B cell (primary cell): ENCODE measurements at regions not wholly inside any gene's neighbourhood (a gene's known extent, or its start where the extent isn't known, plus 50 kb on each side); places are given as distances from the start of the nearest gene placed in this dataset.

Experiments used
- ATAC-seq: fragments of 200-7000 bp; cut with Tn5 transposase; one replicate; pipeline ENCODE4 v1.10.0; 2021; ENCODE audit warnings: low read depth, mild to moderate bottlenecking, moderate number of reproducible peaks, moderate library complexity
- CTCF ChIA-PET: fragments of 350-600 bp; sonication (Branson Sonifier 250); formaldehyde crosslinking; loops from one replicate; lab custom pipeline; 2021; ENCODE audit warnings: antibody characterized with exemption, inconsistent platforms; lab: Charles Lee
- POLR2A ChIA-PET: fragments of 350-600 bp; sonication (Branson Sonifier 250); formaldehyde crosslinking; loops from one replicate; lab custom pipeline; 2021; ENCODE audit warnings: antibody characterized with exemption; lab: Charles Lee
- DNase-seq: peaks from one replicate; pipeline ENCODE4 v3.0.0; 2013
- H2AFZ ChIP-seq: 2 replicates; pipeline ENCODE4 v1.6.1; 2012; ENCODE audit warnings: mild to moderate bottlenecking, low read depth, low read length; ENCODE audit not compliant: insufficient read depth, poor library complexity, severe bottlenecking
- H3K27ac ChIP-seq, 2 donors: 1 replicate in 1 of 2; 2 replicates in 1 of 2; pipeline ENCODE4 v1.5.1; 2012 to 2013; ENCODE audit warnings: low read length in 2 of 2, mild to moderate bottlenecking in 2 of 2, moderate library complexity in 1 of 2
- H3K27me3 ChIP-seq, 4 experiments: fragments of 200-600 bp in 1 of 4; sonication (generic) in 1 of 4; replicated peaks in 1 of 4; 1 replicate in 2 of 4; 2 replicates in 2 of 4; pipeline versions ENCODE4 v1.6.1 to v1.7.0; 2013 to 2016; ENCODE audit warnings: low read length in 3 of 4, mild to moderate bottlenecking in 2 of 4, mixed read lengths in 1 of 4, moderate library complexity in 1 of 4; ENCODE audit not compliant: insufficient read depth in 4 of 4, control insufficient read depth in 3 of 4; ENCODE audit errors: control extremely low read depth in 1 of 4
- H3K36me3 ChIP-seq, 2 experiments: replicated peaks in 1 of 2; 1 replicate in 1 of 2; 2 replicates in 1 of 2; pipeline versions ENCODE4 v1.6.1 to v1.7.1; 2013; ENCODE audit warnings: low read length in 1 of 2; ENCODE audit not compliant: insufficient read depth in 2 of 2, control insufficient read depth in 1 of 2; ENCODE audit errors: control extremely low read depth in 1 of 2, extremely low read depth in 1 of 2
- H3K4me1 ChIP-seq, 2 donors: fragments of 200-600 bp in 1 of 2; sonication (generic) in 1 of 2; 1 replicate in 1 of 2; 2 replicates in 1 of 2; pipeline versions ENCODE4 v1.5.1 to v1.6.1; 2013 to 2017; ENCODE audit warnings: low read length in 2 of 2; ENCODE audit not compliant: control insufficient read depth in 2 of 2, insufficient read depth in 2 of 2
- H3K4me2 ChIP-seq: replicated peaks from 2 replicates; pipeline ENCODE3; 2012; ENCODE audit warnings: mild to moderate bottlenecking, low read depth, low read length; ENCODE audit not compliant: poor library complexity, severe bottlenecking
- H3K4me3 ChIP-seq, 5 experiments: fragments of 200-600 bp in 1 of 5; sonication (generic) in 1 of 5; 1 replicate in 3 of 5; 2 replicates in 2 of 5; pipeline versions ENCODE4 v1.5.1 to v1.7.0; 2011 to 2016; ENCODE audit warnings: low read length in 4 of 5, mild to moderate bottlenecking in 4 of 5, low read depth in 2 of 5, control low read depth in 1 of 5, moderate library complexity in 1 of 5; ENCODE audit not compliant: insufficient read depth in 1 of 5; ENCODE audit errors: control extremely low read depth in 1 of 5, extremely low read depth in 1 of 5
- H3K79me2 ChIP-seq: fragments of 200-600 bp; sonication (generic); one replicate; pipeline ENCODE4 v1.6.0; 2016; ENCODE audit warnings: low read length; ENCODE audit not compliant: control insufficient read depth, insufficient read depth
- H3K9ac ChIP-seq: fragments of 200-600 bp; sonication (generic); 2 replicates; pipeline ENCODE4 v1.6.1; 2017; ENCODE audit warnings: mild to moderate bottlenecking, low read length, moderate library complexity
- H3K9me3 ChIP-seq, 3 donors: one replicate each; pipeline versions ENCODE4 v1.6.1 to v1.7.1; 2013; ENCODE audit warnings: low read length in 2 of 3; ENCODE audit not compliant: control insufficient read depth in 2 of 3, insufficient read depth in 1 of 3; ENCODE audit errors: control extremely low read depth in 1 of 3
- H4K20me1 ChIP-seq: 2 replicates; pipeline ENCODE4 v1.6.0; 2012; ENCODE audit warnings: mild to moderate bottlenecking, low read length; ENCODE audit not compliant: insufficient read depth, control insufficient read depth, poor library complexity, severe bottlenecking
- H3K27ac Mint-ChIP-seq: one replicate; pipeline ENCODE4 v1.8.0; 2021; ENCODE audit warnings: mixed read lengths
- H3K27me3 Mint-ChIP-seq: one replicate; pipeline ENCODE4 v1.8.0; 2021; ENCODE audit warnings: mixed read lengths
- H3K4me1 Mint-ChIP-seq: one replicate; pipeline ENCODE4 v1.8.0; 2021; ENCODE audit warnings: mixed read lengths
- H3K4me3 Mint-ChIP-seq: one replicate; pipeline ENCODE4 v1.8.0; 2021; ENCODE audit warnings: mixed read lengths
- H3K9me3 Mint-ChIP-seq: one replicate; pipeline ENCODE4 v1.8.0; 2022; ENCODE audit warnings: mixed read lengths; ENCODE audit not compliant: insufficient read depth
- CTCF ChIP-seq: fragments of 200-600 bp; IDR thresholded peaks from one replicate; pipeline ENCODE4 v1.8.0; 2022; ENCODE audit warnings: antibody characterized with exemption, mild to moderate bottlenecking
- EZH2 ChIP-seq: IDR thresholded peaks from 2 replicates; pipeline ENCODE4 v1.6.1; 2012; ENCODE audit warnings: borderline replicate concordance, low read depth, mild to moderate bottlenecking, moderate library complexity, low read length; ENCODE audit not compliant: insufficient read depth, poor library complexity, severe bottlenecking
- WGBS: methylation state at CpG from one replicate; pipeline ENCODE4 v1.1.5; 2013; ENCODE audit warnings: missing lambda C conversion rate; ENCODE audit not compliant: insufficient coverage; 5-methylcytosine and 5-hydroxymethylcytosine counted together
- intact Hi-C: fragments of 100-400 bp; cut with micrococcal nuclease; formaldehyde crosslinking; loops from one replicate; pipeline ENCODE4 v1.10.0; 2022

- WGBS = 54% methylated on average over 2 of the region's 5 CpGs
- Histone ChIP-seq H3K79me2 (no peaks in the 10 kb centered on the region), H3K9ac (no peak overlapping the region), H3K36me3 (no peaks in the 10 kb centered on the region), H4K20me1 (no peaks in the 10 kb centered on the region), H3K4me1 (no peaks in the 10 kb centered on the region), H3K27me3 (no peaks in the 10 kb centered on the region), H2AFZ (no peak overlapping the region), H3K4me2 (no peak overlapping the region), H3K27ac (no peak overlapping the region), H3K9me3 (no peaks in the 10 kb centered on the region), H3K4me3 (no peak overlapping the region)
- ATAC-seq = no peak
- CTCF ChIA-PET = no interaction called here
- no peak overlapping the region for H3K27ac Mint-ChIP-seq
- POLR2A ChIA-PET = no interaction called here
- no peak overlapping the region for H3K4me3 Mint-ChIP-seq
- TF ChIP-seq CTCF (no peak), EZH2 (no peak)
- H3K9me3 Mint-ChIP-seq = no peaks in the 10 kb centered on the region
- no peak for DNase-seq
- intact Hi-C loops = no loop called here
- H3K4me1 Mint-ChIP-seq = no peaks in the 10 kb centered on the region
- peaks cover 4% of the 10 kb centered on the region for H3K27me3 Mint-ChIP-seq
Measured at GRCh38 chr3:135905058-135905724, 60.3 kb upstream of the PPP2R3A start.

GRCh38 chr3:135907422-135908165, 57.9 kb upstream of the PPP2R3A start:
- no peak for DNase-seq
- Mint-ChIP-seq H3K27me3 (peaks cover 4% of the 10 kb centered on the region), H3K9me3 (no peaks in the 10 kb centered on the region), H3K27ac (no peak overlapping the region), H3K4me1 (no peaks in the 10 kb centered on the region), H3K4me3 (no peak overlapping the region)
- H4K20me1 ChIP-seq = no peaks in the 10 kb centered on the region
- H3K4me3 ChIP-seq = no peak overlapping the region
- no peaks in the 10 kb centered on the region for H3K27me3 ChIP-seq
- H3K9ac ChIP-seq = no peak overlapping the region
- H3K4me1 ChIP-seq = no peaks in the 10 kb centered on the region
- no peaks in the 10 kb centered on the region for H3K79me2 ChIP-seq
- no peaks in the 10 kb centered on the region for H3K36me3 ChIP-seq
- ATAC-seq = no peak
- no peaks in the 10 kb centered on the region for H3K9me3 ChIP-seq
- H3K27ac ChIP-seq = no peak overlapping the region
- no peak for TF ChIP-seq CTCF
- no peak for TF ChIP-seq EZH2
- no peak overlapping the region for H3K4me2 ChIP-seq
- ChIA-PET CTCF (no interaction called here), POLR2A (no interaction called here)
- intact Hi-C loops = no loop called here
- WGBS = 56% methylated on average over 2 of the region's 3 CpGs
- no peak overlapping the region for H2AFZ ChIP-seq
